ENCODE measurements at regions not wholly inside any gene's neighbourhood (a gene's known extent, or its start where the extent isn't known, plus 50 kb on each side); places are given as distances from the start of the nearest gene placed in this dataset.

DNA sequence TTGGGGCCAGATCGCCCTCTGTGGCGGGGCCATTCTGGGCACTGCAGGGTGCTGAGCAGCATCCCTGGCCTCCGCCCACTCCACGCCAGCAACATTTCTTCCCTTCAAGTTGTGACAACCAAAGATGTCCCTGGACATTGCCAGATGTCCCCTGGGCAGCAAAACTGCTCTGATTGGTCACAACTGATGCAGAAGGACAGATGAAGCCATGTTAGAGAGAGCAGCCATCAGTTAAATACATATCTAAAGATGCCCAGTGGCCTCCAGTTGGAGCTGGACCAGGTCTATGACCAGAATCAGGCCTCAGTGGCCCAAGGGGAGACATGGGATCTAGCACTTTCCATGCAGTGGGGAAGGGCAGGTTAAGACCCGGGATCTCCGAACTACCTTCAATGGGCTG, 125.7 kb downstream of the PTPRS start:
- POLR2A ChIA-PET, result no interaction called here
- H3K4me3 Mint-ChIP-seq, result no peak overlapping the region

DNA sequence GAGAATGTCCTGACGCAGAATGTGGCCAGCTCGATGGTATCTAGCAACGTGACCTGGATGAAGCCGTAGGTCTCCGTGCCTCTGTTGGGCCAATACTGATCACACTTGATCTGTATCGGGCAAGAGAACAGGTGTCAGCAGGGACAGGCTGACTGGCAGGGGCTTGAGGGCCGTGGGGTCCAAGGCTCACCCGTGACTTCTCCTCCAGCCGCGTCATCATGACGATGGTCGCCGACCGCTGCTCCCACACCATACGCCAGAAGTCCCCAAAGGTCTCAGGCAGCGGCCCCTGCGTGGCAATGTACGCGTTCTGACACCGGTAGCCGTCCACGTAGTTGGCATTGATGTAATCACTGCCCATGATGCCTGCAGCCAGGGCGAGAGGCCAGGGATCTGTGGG, 126.2 kb downstream of the PTPRS start:
- no peak for ATAC-seq (ENCODE audit: low read depth)
- Mint-ChIP-seq H3K4me3 (no peak overlapping the region), H3K4me1 (peaks cover 9% of the 10 kb centered on the region), H3K9me3 (ENCODE audit: insufficient read depth) (peaks cover 3% of the 10 kb centered on the region), H3K27me3 (no peaks in the 10 kb centered on the region), H3K27ac (no peak overlapping the region)
- POLR2A ChIA-PET, result interaction anchor here (0.6 kb wide), 1 partner anchor 12 kb away, joined by 4 read pairs; no protein-coding TSS in a partner anchor
- no peak overlapping the region for H2AFZ ChIP-seq (ENCODE audit: insufficient read depth, low read depth, low read length, poor library complexity, severe bottlenecking)
- H3K4me2 ChIP-seq (replicated peaks; ENCODE audit: low read depth, low read length, poor library complexity, severe bottlenecking), result no peak overlapping the region
- no peak for DNase-seq
- no peaks in the 10 kb centered on the region for H3K79me2 ChIP-seq (ENCODE audit: control insufficient read depth, insufficient read depth, low read length)
- H3K9ac ChIP-seq (ENCODE audit: low read length), result no peak overlapping the region
- peaks cover 14 to 23% of the 10 kb centered on the region in 2 donors for H3K4me1 ChIP-seq (ENCODE audit: control insufficient read depth in 2 of 2, insufficient read depth in 2 of 2, low read length in 2 of 2)
- peaks cover 0 to 17% (median 2%) of the 10 kb centered on the region in 3 donors for H3K9me3 ChIP-seq (ENCODE audit: control extremely low read depth in 1 of 3, control insufficient read depth in 2 of 3, insufficient read depth in 1 of 3, low read length in 2 of 3)
- H4K20me1 ChIP-seq (ENCODE audit: control insufficient read depth, insufficient read depth, low read length, poor library complexity, severe bottlenecking), result no peaks in the 10 kb centered on the region
- no peaks in the 10 kb centered on the region for H3K27me3 ChIP-seq (replicated peaks in 1 of 4; ENCODE audit: control extremely low read depth in 1 of 4, control insufficient read depth in 3 of 4, insufficient read depth in 4 of 4, low read length in 3 of 4)
- TF ChIP-seq CTCF (IDR thresholded peaks at IDR 0.05), result no peak
- no peak for TF ChIP-seq EZH2 (IDR thresholded peaks at IDR 0.05; ENCODE audit: borderline replicate concordance, insufficient read depth, low read depth, low read length, poor library complexity, severe bottlenecking)
- CTCF ChIA-PET, result no interaction called here
- no peak overlapping the region for H3K27ac ChIP-seq (ENCODE audit: low read length in 2 of 2)
- H3K36me3 ChIP-seq (replicated peaks in 1 of 2; ENCODE audit: control extremely low read depth in 1 of 2, control insufficient read depth in 1 of 2, extremely low read depth in 1 of 2, insufficient read depth in 2 of 2, low read length in 1 of 2), result no peaks in the 10 kb centered on the region
- WGBS (ENCODE audit: insufficient coverage), result 95% methylated on average over 23 of the region's 23 CpGs
- intact Hi-C loops (cut with micrococcal nuclease), result no loop called here
- H3K4me3 ChIP-seq (ENCODE audit: control extremely low read depth in 1 of 5, extremely low read depth in 1 of 5, insufficient read depth in 1 of 5, low read depth in 2 of 5, low read length in 4 of 5), result no peak overlapping the region

More for the DNA sequence above, 125.7 kb downstream of the PTPRS start:
- H3K79me2 ChIP-seq (ENCODE audit: control insufficient read depth, insufficient read depth, low read length), result no peaks in the 10 kb centered on the region
- H3K4me3 ChIP-seq (ENCODE audit: control extremely low read depth in 1 of 5, extremely low read depth in 1 of 5, insufficient read depth in 1 of 5, low read depth in 2 of 5, low read length in 4 of 5), result no peak overlapping the region
- H3K27ac ChIP-seq (ENCODE audit: low read length in 2 of 2), result no peak overlapping the region
- H3K9ac ChIP-seq (ENCODE audit: low read length), result no peak overlapping the region
- H4K20me1 ChIP-seq (ENCODE audit: control insufficient read depth, insufficient read depth, low read length, poor library complexity, severe bottlenecking), result no peaks in the 10 kb centered on the region
- peaks cover 9% of the 10 kb centered on the region for H3K4me1 Mint-ChIP-seq
- intact Hi-C loops (cut with micrococcal nuclease), result no loop called here
- peaks cover 14 to 23% of the 10 kb centered on the region in 2 donors for H3K4me1 ChIP-seq (ENCODE audit: control insufficient read depth in 2 of 2, insufficient read depth in 2 of 2, low read length in 2 of 2)
- no peak overlapping the region for H3K27ac Mint-ChIP-seq
- ATAC-seq (ENCODE audit: low read depth) (no peak), DNase-seq (no peak)
- H3K4me2 ChIP-seq (replicated peaks; ENCODE audit: low read depth, low read length, poor library complexity, severe bottlenecking), result no peak overlapping the region
- H3K36me3 ChIP-seq (replicated peaks in 1 of 2; ENCODE audit: control extremely low read depth in 1 of 2, control insufficient read depth in 1 of 2, extremely low read depth in 1 of 2, insufficient read depth in 2 of 2, low read length in 1 of 2), result no peaks in the 10 kb centered on the region
- CTCF ChIA-PET, result no interaction called here
- peaks cover 3% of the 10 kb centered on the region for H3K9me3 Mint-ChIP-seq (ENCODE audit: insufficient read depth)
- 99% methylated on average over 6 of the region's 6 CpGs for WGBS (ENCODE audit: insufficient coverage)
- TF ChIP-seq CTCF (IDR thresholded peaks at IDR 0.05) (no peak), EZH2 (IDR thresholded peaks at IDR 0.05; ENCODE audit: borderline replicate concordance, insufficient read depth, low read depth, low read length, poor library complexity, severe bottlenecking) (no peak)
- H3K27me3 Mint-ChIP-seq, result no peaks in the 10 kb centered on the region
- peaks cover 0 to 21% (median 2%) of the 10 kb centered on the region in 3 donors for H3K9me3 ChIP-seq (ENCODE audit: control extremely low read depth in 1 of 3, control insufficient read depth in 2 of 3, insufficient read depth in 1 of 3, low read length in 2 of 3)
- no peak overlapping the region for H2AFZ ChIP-seq (ENCODE audit: insufficient read depth, low read depth, low read length, poor library complexity, severe bottlenecking)
- H3K27me3 ChIP-seq (replicated peaks in 1 of 4; ENCODE audit: control extremely low read depth in 1 of 4, control insufficient read depth in 3 of 4, insufficient read depth in 4 of 4, low read length in 3 of 4), result no peaks in the 10 kb centered on the region
